ENCODE measurements at regions not wholly inside any gene's neighbourhood (a gene's known extent, or its start where the extent isn't known, plus 50 kb on each side); places are given as distances from the start of the nearest gene placed in this dataset.
"Not testable (repeated sequence)": the region's sequence is repeated elsewhere in the genome, so short reads cannot be mapped to it uniquely, and the experiment has no call there.

GRCh38 chr14:39592116-39592789, 160.0 kb upstream of the FBXO33 start:
- ChIA-PET CTCF (no interaction called here), POLR2A (no interaction called here), RAD21 (ENCODE audit: low non-redundant PET in 1 of 2, low total read pairs in 2 of 2, uncharacterized antibody in 2 of 2, unreplicated experiment in 2 of 2) (no interaction called here)
- Histone ChIP-seq H3K4me3 (replicated peaks in 1 of 2; ENCODE audit: low read depth in 1 of 2, low read length in 2 of 2) (no peak overlapping the region), H3K27ac (ENCODE audit: low read depth, low read length) (no peak overlapping the region), H3K9me2 (ENCODE audit: insufficient read depth) (no peaks in the 10 kb centered on the region), H3K27me3 (ENCODE audit: insufficient read depth, low read length) (no peaks in the 10 kb centered on the region), H2AFZ (ENCODE audit: low read depth, low read length, poor library complexity, severe bottlenecking) (no peak overlapping the region), H3K4me2 (ENCODE audit: low read length) (no peak overlapping the region), H3K4me1 (ENCODE audit: control insufficient read depth in 1 of 2, insufficient read depth in 2 of 2, low read length in 2 of 2) (no peaks in the 10 kb centered on the region), H3K9me3 (ENCODE audit: control insufficient read depth in 1 of 2, insufficient read depth in 1 of 2, low read depth in 1 of 2, low read length in 2 of 2) (no peaks in the 10 kb centered on the region), H3K9ac (ENCODE audit: low read length) (no peak overlapping the region), H3K36me3 (ENCODE audit: control insufficient read depth in 1 of 2, insufficient read depth in 2 of 2, low read length in 2 of 2) (no peaks in the 10 kb centered on the region), H3K79me2 (ENCODE audit: insufficient read depth, low read length) (no peaks in the 10 kb centered on the region), H4K20me1 (ENCODE audit: insufficient read depth) (no peaks in the 10 kb centered on the region)
- no peak for TF ChIP-seq RAD21 (IDR thresholded peaks at IDR 0.05; ENCODE audit: low read depth)
- no peak for TF ChIP-seq TCF7L2 (IDR thresholded peaks at IDR 0.05; ENCODE audit: borderline replicate concordance, extremely low read depth, insufficient read depth, insufficient read length)
- no peak for TF ChIP-seq SIN3A (IDR thresholded peaks at IDR 0.05; ENCODE audit: low read depth)
- no peak for TF ChIP-seq POLR2A (IDR thresholded peaks at IDR 0.05; ENCODE audit: borderline replicate concordance, extremely low read depth, insufficient read depth, insufficient read length)
- no peak for TF ChIP-seq REST (IDR thresholded peaks at IDR 0.05; ENCODE audit: low read depth)
- no peak for TF ChIP-seq FOSL1 (IDR thresholded peaks at IDR 0.05; ENCODE audit: low read depth)
- TF ChIP-seq SRF (IDR thresholded peaks at IDR 0.05; ENCODE audit: low read depth), result no peak
- no peak for TF ChIP-seq ZBTB33 (IDR thresholded peaks at IDR 0.05; ENCODE audit: extremely low read depth, insufficient replicate concordance, low read length)
- TF ChIP-seq ZNF274 (IDR thresholded peaks at IDR 0.05; ENCODE audit: low read depth, low read length), result no peak
- TF ChIP-seq CBX3 (IDR thresholded peaks at IDR 0.05; ENCODE audit: low read depth), result no peak
- TF ChIP-seq JUND (IDR thresholded peaks at IDR 0.05), result no peak
- no peak for TF ChIP-seq ATF3 (IDR thresholded peaks at IDR 0.05)
- no peak for TF ChIP-seq CEBPB (IDR thresholded peaks at IDR 0.05; ENCODE audit: low read depth)
- no peak for TF ChIP-seq ZFX (IDR thresholded peaks at IDR 0.05)
- TF ChIP-seq EZH2phosphoT487 (IDR thresholded peaks at IDR 0.05; ENCODE audit: borderline replicate concordance), result no peak
- TF ChIP-seq EZH2 (IDR thresholded peaks at IDR 0.05), result no peak
- DNase-seq (ENCODE audit: low read depth, low spot score) (no peak), ATAC-seq (no peak)
- BruUV-seq (replicated peaks), result no TSS peak
- intact Hi-C loops (cut with micrococcal nuclease), result no loop called here

- H3K4me1 ChIP-seq (ENCODE audit: control insufficient read depth in 1 of 2, insufficient read depth in 2 of 2, low read length in 2 of 2); BruUV-seq (replicated peaks): not testable (repeated sequence)
Measured at GRCh38 chr14:39589882-39590281, 157.6 kb upstream of the FBXO33 start.

More at GRCh38 chr14:39589882-39590281, 157.6 kb upstream of the FBXO33 start:
- ATAC-seq; H3K4me2 ChIP-seq (ENCODE audit: low read length); RAD21 ChIA-PET (ENCODE audit: low non-redundant PET in 1 of 2, low total read pairs in 2 of 2, uncharacterized antibody in 2 of 2, unreplicated experiment in 2 of 2); H3K27me3 ChIP-seq (ENCODE audit: insufficient read depth, low read length); intact Hi-C loops (cut with micrococcal nuclease); POLR2A ChIA-PET; H3K9me3 ChIP-seq (ENCODE audit: control insufficient read depth in 1 of 2, insufficient read depth in 1 of 2, low read depth in 1 of 2, low read length in 2 of 2); H3K27ac ChIP-seq (ENCODE audit: low read depth, low read length); H3K4me3 ChIP-seq (replicated peaks in 1 of 2; ENCODE audit: low read depth in 1 of 2, low read length in 2 of 2); H3K36me3 ChIP-seq (ENCODE audit: control insufficient read depth in 1 of 2, insufficient read depth in 2 of 2, low read length in 2 of 2); H4K20me1 ChIP-seq (ENCODE audit: insufficient read depth); DNase-seq (ENCODE audit: low read depth, low spot score); H3K9ac ChIP-seq (ENCODE audit: low read length); H3K79me2 ChIP-seq (ENCODE audit: insufficient read depth, low read length); H3K9me2 ChIP-seq (ENCODE audit: insufficient read depth); CTCF ChIA-PET; H2AFZ ChIP-seq (ENCODE audit: low read depth, low read length, poor library complexity, severe bottlenecking): not testable (repeated sequence)
